HG03025 (cell line): ENCODE measurements at regions not wholly inside any gene's neighbourhood (a gene's known extent, or its start where the extent isn't known, plus 50 kb on each side); places are given as distances from the start of the nearest gene placed in this dataset.

ENCODE experiments used
- ATAC-seq: cut with Tn5 transposase; IDR thresholded peaks from one replicate; pipeline ENCODE4 v1.9.1; 2021; ENCODE audit warnings: mild to moderate bottlenecking, moderate library complexity; ENCODE audit not compliant: unreplicated experiment, low FRiP score

DNA sequence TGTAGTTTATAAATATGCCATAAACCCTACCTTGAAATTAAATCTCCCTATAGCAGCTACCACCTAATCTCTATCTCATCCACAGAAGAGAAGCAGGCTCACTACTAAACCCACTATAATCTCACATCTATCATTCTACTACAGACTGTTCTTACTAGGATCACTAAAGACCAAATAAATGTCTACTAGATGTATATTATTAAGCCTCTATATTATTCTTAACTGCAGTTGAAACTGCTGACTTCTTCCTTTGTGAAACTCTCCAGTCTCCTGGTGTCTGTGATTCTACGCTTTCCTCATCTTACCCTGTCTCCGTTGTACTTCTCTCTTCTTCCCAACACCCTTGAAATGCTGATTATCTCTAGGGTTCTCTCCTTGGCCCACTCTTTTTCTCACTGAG, 1154.0 kb downstream of the IGSF11 start:
- ATAC-seq: no peak

GRCh38 chr3:117881210-117881609, 1153.4 kb downstream of the IGSF11 start:
- ATAC-seq: no peak

DNA sequence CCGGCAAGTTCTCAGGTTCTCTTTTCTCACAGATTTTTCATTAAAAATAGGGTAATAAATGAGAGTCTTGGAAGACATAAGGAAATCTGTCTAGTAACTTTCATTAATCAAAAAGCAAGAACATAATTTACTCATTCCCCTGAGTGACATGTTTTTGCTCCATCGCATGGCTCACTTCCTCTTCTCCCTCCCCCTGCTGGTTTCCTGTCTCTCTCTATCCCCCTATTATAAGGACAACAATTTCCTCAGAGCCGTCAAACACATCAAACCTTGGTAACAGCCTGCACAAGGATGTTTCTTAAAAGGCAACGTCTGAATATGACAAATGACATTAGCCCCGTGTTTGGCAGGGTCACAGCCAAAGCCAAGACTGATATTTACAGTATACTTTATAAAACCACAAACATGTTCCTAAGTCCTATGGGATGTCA, 1149.6 kb downstream of the IGSF11 start:
- no peak for ATAC-seq

GRCh38 chr3:117886147-117886546, 1148.5 kb downstream of the IGSF11 start:
- ATAC-seq: no peak

DNA sequence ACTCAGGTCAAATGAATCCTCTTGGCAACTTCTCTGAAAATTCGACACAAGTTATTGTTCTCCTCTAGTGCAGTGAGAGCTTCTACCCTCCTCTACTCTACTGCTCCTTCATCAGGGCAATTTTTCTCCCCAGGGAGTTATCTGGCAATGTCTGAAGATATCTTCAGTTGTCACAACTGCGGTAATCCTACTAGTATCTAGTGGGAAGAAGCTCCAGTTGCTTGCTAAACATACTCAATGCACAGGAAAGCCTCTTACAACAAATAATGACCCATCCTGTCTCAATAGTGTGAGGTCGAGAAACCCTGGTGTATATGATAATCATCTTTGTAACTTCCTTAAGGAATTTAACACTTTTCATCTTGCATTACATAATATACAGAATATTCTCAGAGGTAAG, 1147.6 kb downstream of the IGSF11 start:
- no peak for ATAC-seq

DNA sequence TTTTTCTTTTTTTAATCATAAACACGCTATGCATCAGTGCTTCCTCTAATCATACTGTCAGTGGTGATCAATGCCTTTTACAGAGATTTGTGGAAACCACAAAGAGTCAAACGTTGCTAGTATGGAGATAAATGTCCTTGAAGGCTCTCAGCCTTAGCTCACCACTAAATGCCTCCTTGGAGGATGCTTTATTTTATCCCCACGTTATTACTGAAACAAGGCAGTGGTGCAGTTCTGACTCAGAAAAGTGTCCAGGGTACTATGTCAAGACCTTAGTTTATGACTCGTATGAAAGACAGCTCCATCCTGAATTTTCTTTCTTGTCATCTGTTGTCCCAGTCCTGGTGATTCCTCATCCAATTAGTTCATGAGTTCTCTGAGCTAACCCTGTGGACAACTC, 1146.7 kb downstream of the IGSF11 start:
- no peak for ATAC-seq

GRCh38 chr3:117892431-117892841, 1142.2 kb downstream of the IGSF11 start:
- ATAC-seq: no peak

GRCh38 chr3:117893001-117893400, 1141.6 kb downstream of the IGSF11 start:
- ATAC-seq: no peak

DNA sequence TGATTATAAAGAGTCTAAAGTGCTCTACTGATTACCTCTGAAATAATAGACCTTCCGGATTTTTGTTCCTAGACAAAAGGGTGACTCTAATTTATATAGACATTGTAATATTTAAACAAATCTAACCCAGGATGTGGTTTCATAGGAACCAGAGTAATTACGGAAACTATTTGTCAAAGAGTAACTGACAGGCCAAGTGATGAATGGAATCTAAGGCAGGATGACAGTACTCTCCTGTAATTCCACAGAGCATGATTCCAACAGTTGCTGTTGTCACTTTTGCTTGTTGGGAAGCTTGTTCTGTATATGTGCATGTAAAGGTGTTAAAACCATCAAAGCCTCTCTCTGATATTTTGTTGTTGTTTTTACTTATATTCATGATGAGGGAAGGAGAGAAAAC, 1141.0 kb downstream of the IGSF11 start:
- ATAC-seq: no peak

GRCh38 chr3:117898722-117899522, 1135.7 kb downstream of the IGSF11 start:
- no peak for ATAC-seq

- no peak for ATAC-seq
Observed at GRCh38 chr3:117903226-117903625, 1131.4 kb downstream of the IGSF11 start.

- ATAC-seq: no peak
Observed at GRCh38 chr3:117910820-117911521, 1123.7 kb downstream of the IGSF11 start.

DNA sequence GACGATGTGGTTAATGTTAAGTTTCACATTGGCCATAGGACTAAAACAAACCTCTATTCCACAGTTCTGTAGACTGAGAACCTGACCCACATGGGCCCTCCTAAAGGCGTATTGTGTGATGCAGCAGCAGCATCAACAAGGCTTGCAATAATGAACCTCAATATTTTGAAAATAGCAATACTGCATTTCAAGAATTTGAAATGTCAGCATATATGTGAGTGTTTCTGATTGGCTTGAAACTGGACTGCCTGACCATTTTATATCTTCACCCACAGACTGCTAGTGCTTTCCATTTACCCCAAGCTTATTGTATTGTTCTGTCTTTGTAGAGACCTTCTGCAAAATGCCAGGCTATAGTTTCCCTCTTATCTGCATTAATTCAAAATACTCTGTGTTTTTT, 1122.3 kb downstream of the IGSF11 start:
- no peak for ATAC-seq

GRCh38 chr3:117914540-117915100, 1120.0 kb downstream of the IGSF11 start:
- ATAC-seq: no peak

- no peak for ATAC-seq
Observed at GRCh38 chr3:117916839-117917238, 1117.8 kb downstream of the IGSF11 start.

GRCh38 chr3:117919621-117920020, 1115.0 kb downstream of the IGSF11 start:
- ATAC-seq: no peak

DNA sequence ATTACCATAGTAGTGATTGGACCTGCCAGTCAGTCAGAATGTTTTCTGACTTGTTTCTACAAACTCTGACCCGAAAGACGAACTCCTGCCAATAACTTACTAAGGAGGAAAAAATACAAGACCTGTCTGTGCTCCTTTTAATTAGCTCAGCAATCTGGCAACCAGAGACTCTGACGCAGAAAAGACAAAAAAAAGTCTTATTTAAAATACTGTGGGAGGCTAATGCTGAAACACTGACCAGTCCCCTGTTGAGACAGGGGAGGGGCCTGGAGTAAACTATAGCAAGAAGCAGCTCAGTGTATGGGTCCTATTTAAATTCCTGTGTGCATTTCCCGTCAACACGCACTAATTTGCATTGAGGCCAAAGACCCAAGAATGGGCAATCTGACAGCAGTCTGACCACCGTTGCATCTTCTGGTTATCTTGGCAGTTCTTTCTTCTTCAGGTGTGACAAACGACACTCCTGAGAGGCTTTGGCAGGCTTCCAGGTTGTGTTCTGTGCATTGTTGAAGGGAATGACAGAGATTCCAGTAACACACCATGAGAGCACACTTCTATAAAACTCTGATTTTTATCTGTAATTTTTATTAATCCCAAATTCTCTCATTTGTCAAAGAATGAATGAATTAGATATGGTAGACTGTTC, 1114.3 kb downstream of the IGSF11 start:
- no peak for ATAC-seq

- ATAC-seq: no peak
Observed at GRCh38 chr3:117921411-117921810, 1113.2 kb downstream of the IGSF11 start.

DNA sequence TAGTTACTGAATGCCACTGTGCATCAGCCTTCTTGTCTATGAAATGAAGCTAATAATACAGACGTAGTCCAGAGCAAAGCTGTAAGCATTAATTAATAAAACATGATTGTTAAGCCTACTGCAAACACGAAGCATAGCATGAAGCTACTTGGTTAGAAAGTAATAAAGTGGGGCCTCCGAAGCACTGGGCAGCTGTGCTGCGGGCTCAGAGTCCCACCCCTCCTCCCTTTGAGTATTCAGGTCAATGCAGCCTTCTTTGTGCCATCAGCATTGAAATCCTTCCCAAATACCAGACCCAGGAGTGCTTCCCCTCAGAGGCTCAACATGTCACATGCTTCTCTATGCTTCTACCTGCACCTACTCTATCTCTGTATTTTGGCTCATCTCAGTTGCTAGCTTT, 1112.6 kb downstream of the IGSF11 start:
- ATAC-seq: no peak

DNA sequence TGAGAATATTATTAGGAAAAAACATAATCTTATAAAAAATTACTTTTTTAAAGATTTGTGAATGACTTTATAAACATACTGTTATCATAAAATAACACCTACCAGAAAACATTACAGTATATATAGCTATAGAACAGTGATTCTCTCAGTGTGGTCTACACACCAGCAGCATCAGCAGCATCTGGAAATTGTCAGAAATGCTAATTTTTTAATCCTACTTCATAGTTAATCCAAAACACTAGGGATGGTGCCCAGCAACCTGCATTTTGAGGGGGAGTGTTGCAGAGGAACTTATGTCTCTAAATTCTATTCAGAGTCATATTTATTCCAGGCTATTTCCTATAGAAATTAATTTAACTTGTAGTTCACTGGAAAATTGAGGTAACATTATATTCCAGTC, 1107.8 kb downstream of the IGSF11 start:
- no peak for ATAC-seq

DNA sequence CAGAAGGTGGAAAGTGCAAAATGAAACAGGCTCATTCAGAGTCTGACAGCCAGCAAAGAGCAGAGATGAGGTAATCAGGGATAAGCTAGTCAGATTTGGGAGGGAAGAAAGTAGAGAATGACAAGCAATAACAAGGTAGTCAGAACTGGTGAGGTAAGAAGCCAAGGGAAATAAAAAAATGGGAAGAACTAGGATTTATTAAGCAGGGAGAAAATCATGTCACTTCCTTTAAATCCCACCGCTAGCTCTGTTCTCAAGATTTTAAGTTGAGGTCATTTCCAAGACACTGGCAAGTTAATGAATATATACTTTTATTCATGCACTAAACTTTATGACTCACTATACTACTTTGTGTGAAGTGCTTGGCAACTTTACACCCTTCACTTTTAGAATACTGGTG, 1106.8 kb downstream of the IGSF11 start:
- ATAC-seq: no peak
